HEK293 (cell line): ENCODE measurements at regions not wholly inside any gene's neighbourhood (a gene's known extent, or its start where the extent isn't known, plus 50 kb on each side); places are given as distances from the start of the nearest gene placed in this dataset.
"Not testable (repeated sequence)": the region's sequence is repeated elsewhere in the genome, so short reads cannot be mapped to it uniquely, and the experiment has no call there.

Experiments used
- CTCF ChIA-PET: fragments of 350-600 bp; formaldehyde crosslinking; extraction: SDS; loops from one replicate; lab custom pipeline; 2021; ENCODE audit warnings: antibody characterized with exemption; lab: Yijun Ruan, JAX
- POLR2A ChIA-PET: fragments of 300-600 bp; formaldehyde crosslinking; extraction: SDS; loops from one replicate; lab custom pipeline; 2020; ENCODE audit warnings: antibody characterized with exemption, inconsistent platforms; lab: Yijun Ruan, JAX
- H3K27ac ChIP-seq: fragments of 200-500 bp; sonication (Bioruptor generic); 2 replicates; pipeline ENCODE4 v1.5.1; 2014; ENCODE audit warnings: low read depth, low read length, control low read depth, inconsistent platforms; ENCODE audit errors: extremely low read depth
- H3K36me3 ChIP-seq, 2 experiments: fragments of 200-500 bp in 1 of 2; sonication (Bioruptor generic) in 1 of 2; 1 replicate in 1 of 2; 2 replicates in 1 of 2; pipeline ENCODE4 v1.5.1; 2014 to 2017; ENCODE audit warnings: inconsistent platforms in 2 of 2, low read length in 2 of 2; ENCODE audit not compliant: control insufficient read depth in 2 of 2, insufficient read depth in 1 of 2
- H3K4me1 ChIP-seq: fragments of 200-500 bp; sonication (Bioruptor generic); 2 replicates; pipeline ENCODE4 v1.5.1; 2014; ENCODE audit warnings: mild to moderate bottlenecking, low read length, inconsistent platforms; ENCODE audit not compliant: control insufficient read depth, insufficient read depth
- H3K4me3 ChIP-seq: 2 replicates; pipeline ENCODE4 v1.5.1; 2011; ENCODE audit warnings: low read depth, mild to moderate bottlenecking, control low read depth, low read length, moderate library complexity
- H3K9me3 ChIP-seq: fragments of 200-500 bp; sonication (Bioruptor generic); 2 replicates; pipeline ENCODE4 v1.5.1; 2014; ENCODE audit warnings: low read depth, low read length, inconsistent platforms; ENCODE audit not compliant: control insufficient read depth, insufficient read depth
- HOXA7 ChIP-seq: sonication (generic); formaldehyde crosslinking; IDR thresholded peaks from 2 replicates; pipeline ENCODE4 v1.8.1; 2022; ENCODE audit warnings: missing genetic modification reagents, borderline replicate concordance
- KLF1 ChIP-seq: fragments of 450-650 bp; formaldehyde crosslinking; IDR thresholded peaks from 2 replicates; pipeline ENCODE4 v1.5.1; 2016; ENCODE audit warnings: missing biosample characterization, missing genetic modification characterization
- PRDM1 ChIP-seq: fragments of 450-650 bp; formaldehyde crosslinking; IDR thresholded peaks from 2 replicates; pipeline ENCODE4; 2016; ENCODE audit warnings: missing biosample characterization, missing genetic modification characterization
- TCF7L2 ChIP-seq: IDR thresholded peaks from 2 replicates; pipeline ENCODE4 v1.6.1; 2011; ENCODE audit warnings: low read depth, mild to moderate bottlenecking, inconsistent platforms, low read length, moderate library complexity, borderline replicate concordance
- WT1 ChIP-seq: fragments of 450-650 bp; formaldehyde crosslinking; IDR thresholded peaks from 2 replicates; pipeline ENCODE4 v1.5.1; 2016; ENCODE audit warnings: missing biosample characterization, missing genetic modification characterization
- YY1 ChIP-seq: fragments of 450-650 bp; formaldehyde crosslinking; IDR thresholded peaks from 2 replicates; pipeline ENCODE4 v1.5.1; 2018; ENCODE audit warnings: missing biosample characterization, missing genetic modification characterization
- YY2 ChIP-seq: fragments of 450-650 bp; formaldehyde crosslinking; IDR thresholded peaks from 2 replicates; pipeline ENCODE4 v1.5.1; 2016; ENCODE audit warnings: missing biosample characterization, missing genetic modification characterization
- ZBTB20 ChIP-seq: fragments of 450-650 bp; formaldehyde crosslinking; IDR thresholded peaks from 2 replicates; pipeline ENCODE4 v1.5.1; 2016; ENCODE audit warnings: missing biosample characterization, missing genetic modification characterization
- ZNF132 ChIP-seq: fragments of 450-650 bp; formaldehyde crosslinking; IDR thresholded peaks from 2 replicates; pipeline ENCODE4 v1.5.1; 2017; ENCODE audit warnings: missing biosample characterization, missing genetic modification characterization, borderline replicate concordance
- ZNF157 ChIP-seq: fragments of 450-650 bp; formaldehyde crosslinking; IDR thresholded peaks from 2 replicates; pipeline ENCODE4 v1.5.1; 2016; ENCODE audit warnings: missing biosample characterization, missing genetic modification characterization
- ZNF174 ChIP-seq: fragments of 450-650 bp; formaldehyde crosslinking; IDR thresholded peaks from 2 replicates; pipeline ENCODE4 v1.5.0; 2017; ENCODE audit warnings: missing biosample characterization, mild to moderate bottlenecking, missing genetic modification characterization
- ZNF24 ChIP-seq: fragments of 450-650 bp; formaldehyde crosslinking; IDR thresholded peaks from 2 replicates; pipeline ENCODE4 v1.5.1; 2016; ENCODE audit warnings: missing biosample characterization, missing genetic modification characterization
- ZNF248 ChIP-seq: fragments of 450-650 bp; formaldehyde crosslinking; IDR thresholded peaks from 2 replicates; pipeline ENCODE4 v1.5.1; 2017; ENCODE audit warnings: missing biosample characterization, missing genetic modification characterization
- ZNF274 ChIP-seq, 2 experiments: fragments of 200-500 bp in 1 of 2; fragments of 450-650 bp in 1 of 2; sonication (Bioruptor generic) in 1 of 2; formaldehyde crosslinking in 1 of 2; IDR thresholded peaks; 2 replicates each; pipeline versions ENCODE4 v1.5.1 to v1.6.1; 2014 to 2016; ENCODE audit warnings: borderline replicate concordance in 1 of 2, inconsistent platforms in 1 of 2, low read length in 1 of 2, missing biosample characterization in 1 of 2, missing genetic modification characterization in 1 of 2
- ZNF423 ChIP-seq: fragments of 450-650 bp; formaldehyde crosslinking; IDR thresholded peaks from 2 replicates; pipeline ENCODE4 v1.5.1; 2016; ENCODE audit warnings: missing biosample characterization, missing genetic modification characterization
- ZNF426 ChIP-seq: fragments of 450-650 bp; formaldehyde crosslinking; IDR thresholded peaks from 2 replicates; pipeline ENCODE4 v1.5.1; 2017; ENCODE audit warnings: missing biosample characterization, missing genetic modification characterization, mild to moderate bottlenecking, inconsistent platforms, moderate library complexity
- ZNF548 ChIP-seq: fragments of 450-650 bp; formaldehyde crosslinking; IDR thresholded peaks from 2 replicates; pipeline ENCODE4 v1.5.1; 2016; ENCODE audit warnings: missing biosample characterization, missing genetic modification characterization
- ZNF600 ChIP-seq: fragments of 450-650 bp; formaldehyde crosslinking; IDR thresholded peaks from 2 replicates; pipeline ENCODE4 v1.5.1; 2016; ENCODE audit warnings: missing biosample characterization, missing genetic modification characterization
- ZNF621 ChIP-seq: fragments of 450-650 bp; formaldehyde crosslinking; IDR thresholded peaks from 2 replicates; pipeline ENCODE4 v1.5.1; 2017; ENCODE audit warnings: missing biosample characterization, missing genetic modification characterization
- ZNF76 ChIP-seq: fragments of 450-650 bp; formaldehyde crosslinking; IDR thresholded peaks from 2 replicates; pipeline ENCODE4; 2016; ENCODE audit warnings: low read depth, missing biosample characterization, missing genetic modification characterization, borderline replicate concordance
- ZSCAN16 ChIP-seq: fragments of 450-650 bp; formaldehyde crosslinking; IDR thresholded peaks from 2 replicates; pipeline ENCODE4 v1.5.1; 2016; ENCODE audit warnings: missing biosample characterization, missing genetic modification characterization
- TF ChIP-seq, protein P1 (sequence below): fragments of 450-650 bp; formaldehyde crosslinking; IDR thresholded peaks from 2 replicates; pipeline ENCODE4 v1.5.1; 2016; ENCODE audit warnings: missing biosample characterization, missing genetic modification characterization, low read depth
- TF ChIP-seq, protein P2 (sequence below): fragments of 450-650 bp; formaldehyde crosslinking; IDR thresholded peaks from 2 replicates; pipeline ENCODE4 v1.5.1; 2016; ENCODE audit warnings: missing biosample characterization, missing genetic modification characterization
- TF ChIP-seq, protein P3 (sequence below): fragments of 450-650 bp; formaldehyde crosslinking; IDR thresholded peaks from 2 replicates; pipeline ENCODE4 v1.5.1; 2016; ENCODE audit warnings: missing biosample characterization, missing genetic modification characterization

DNA sequence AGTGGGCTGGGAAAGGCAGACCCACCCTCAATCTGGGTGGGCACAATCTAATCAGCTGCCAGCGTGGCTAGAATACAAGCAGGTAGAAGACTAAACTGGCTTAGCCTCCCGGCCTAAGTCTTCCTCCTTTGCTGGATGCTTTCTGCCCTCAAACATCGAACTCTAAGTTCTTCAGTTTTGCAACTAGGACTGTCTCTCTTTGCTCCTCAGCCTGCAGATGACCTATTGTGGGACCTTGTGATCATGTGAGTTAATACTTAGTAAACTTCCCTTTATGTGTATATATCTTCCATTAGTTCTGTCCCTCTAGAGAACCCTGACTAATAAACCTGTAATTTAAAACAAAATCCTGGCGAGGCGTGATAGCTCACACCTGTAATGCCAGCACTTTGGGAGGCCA lies 51.8 kb upstream of the SLC39A8 start:
- CTCF ChIA-PET, H3K4me3 ChIP-seq, H3K27ac ChIP-seq, H3K4me1 ChIP-seq, POLR2A ChIA-PET, H3K36me3 ChIP-seq, H3K9me3 ChIP-seq: not testable (repeated sequence)

- ChIA-PET POLR2A (no interaction called here), CTCF (no interaction called here)
- no peaks in the 10 kb centered on the region for H3K4me1 ChIP-seq
- no peaks in the 10 kb centered on the region for H3K9me3 ChIP-seq
- H3K36me3 ChIP-seq: no peaks in the 10 kb centered on the region
- TF ChIP-seq, protein P1, sequence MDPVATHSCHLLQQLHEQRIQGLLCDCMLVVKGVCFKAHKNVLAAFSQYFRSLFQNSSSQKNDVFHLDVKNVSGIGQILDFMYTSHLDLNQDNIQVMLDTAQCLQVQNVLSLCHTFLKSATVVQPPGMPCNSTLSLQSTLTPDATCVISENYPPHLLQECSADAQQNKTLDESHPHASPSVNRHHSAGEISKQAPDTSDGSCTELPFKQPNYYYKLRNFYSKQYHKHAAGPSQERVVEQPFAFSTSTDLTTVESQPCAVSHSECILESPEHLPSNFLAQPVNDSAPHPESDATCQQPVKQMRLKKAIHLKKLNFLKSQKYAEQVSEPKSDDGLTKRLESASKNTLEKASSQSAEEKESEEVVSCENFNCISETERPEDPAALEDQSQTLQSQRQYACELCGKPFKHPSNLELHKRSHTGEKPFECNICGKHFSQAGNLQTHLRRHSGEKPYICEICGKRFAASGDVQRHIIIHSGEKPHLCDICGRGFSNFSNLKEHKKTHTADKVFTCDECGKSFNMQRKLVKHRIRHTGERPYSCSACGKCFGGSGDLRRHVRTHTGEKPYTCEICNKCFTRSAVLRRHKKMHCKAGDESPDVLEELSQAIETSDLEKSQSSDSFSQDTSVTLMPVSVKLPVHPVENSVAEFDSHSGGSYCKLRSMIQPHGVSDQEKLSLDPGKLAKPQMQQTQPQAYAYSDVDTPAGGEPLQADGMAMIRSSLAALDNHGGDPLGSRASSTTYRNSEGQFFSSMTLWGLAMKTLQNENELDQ (tag by site-specific recombination): no peak
- TF ChIP-seq WT1 (tag by site-specific recombination) (no peak), ZBTB20 (no peak), ZNF157 (tag by site-specific recombination) (no peak), ZNF132 (tag by site-specific recombination) (no peak), ZNF548 (tag by site-specific recombination) (no peak), ZNF76 (tag by site-specific recombination) (no peak), ZNF274 (IDR thresholded peaks at IDR 0.05; ENCODE audit: low read length) (no peak), ZNF274 (tag by site-specific recombination; IDR thresholded peaks at IDR 0.05; ENCODE audit: borderline replicate concordance) (no peak), ZSCAN16 (tag by site-specific recombination) (no peak), PRDM1 (tag by site-specific recombination) (no peak), TCF7L2 (no peak)
- TF ChIP-seq, protein P2, sequence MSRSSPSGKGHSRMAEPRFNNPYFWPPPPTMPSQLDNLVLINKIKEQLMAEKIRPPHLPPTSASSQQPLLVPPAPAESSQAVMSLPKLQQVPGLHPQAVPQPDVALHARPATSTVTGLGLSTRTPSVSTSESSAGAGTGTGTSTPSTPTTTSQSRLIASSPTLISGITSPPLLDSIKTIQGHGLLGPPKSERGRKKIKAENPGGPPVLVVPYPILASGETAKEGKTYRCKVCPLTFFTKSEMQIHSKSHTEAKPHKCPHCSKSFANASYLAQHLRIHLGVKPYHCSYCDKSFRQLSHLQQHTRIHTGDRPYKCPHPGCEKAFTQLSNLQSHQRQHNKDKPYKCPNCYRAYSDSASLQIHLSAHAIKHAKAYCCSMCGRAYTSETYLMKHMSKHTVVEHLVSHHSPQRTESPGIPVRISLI (tag by site-specific recombination): no peak
- no peak overlapping the region for H3K27ac ChIP-seq
- H3K4me3 ChIP-seq: no peak overlapping the region
Measured at GRCh38 chr4:102399021-102399420, 53.7 kb upstream of the SLC39A8 start.

- ChIA-PET POLR2A (no interaction called here), CTCF (no interaction called here)
- Histone ChIP-seq H3K4me1 (no peaks in the 10 kb centered on the region), H3K27ac (no peak overlapping the region), H3K36me3 (no peaks in the 10 kb centered on the region), H3K4me3 (no peak overlapping the region), H3K9me3 (no peaks in the 10 kb centered on the region)
- TF ChIP-seq TCF7L2 (no peak), ZNF426 (no peak), ZNF423 (tag by site-specific recombination) (no peak), KLF1 (tag by site-specific recombination) (no peak), ZNF24 (tag by site-specific recombination) (no peak), YY1 (tag by site-specific recombination) (no peak), ZNF621 (tag by site-specific recombination) (no peak), ZNF157 (tag by site-specific recombination) (no peak), ZNF600 (tag by site-specific recombination) (no peak), HOXA7 (CRISPR knock-in tag) (no peak), YY2 (tag by site-specific recombination) (no peak), ZNF248 (tag by site-specific recombination) (no peak), ZNF174 (tag by site-specific recombination) (no peak)
- TF ChIP-seq, protein P3, sequence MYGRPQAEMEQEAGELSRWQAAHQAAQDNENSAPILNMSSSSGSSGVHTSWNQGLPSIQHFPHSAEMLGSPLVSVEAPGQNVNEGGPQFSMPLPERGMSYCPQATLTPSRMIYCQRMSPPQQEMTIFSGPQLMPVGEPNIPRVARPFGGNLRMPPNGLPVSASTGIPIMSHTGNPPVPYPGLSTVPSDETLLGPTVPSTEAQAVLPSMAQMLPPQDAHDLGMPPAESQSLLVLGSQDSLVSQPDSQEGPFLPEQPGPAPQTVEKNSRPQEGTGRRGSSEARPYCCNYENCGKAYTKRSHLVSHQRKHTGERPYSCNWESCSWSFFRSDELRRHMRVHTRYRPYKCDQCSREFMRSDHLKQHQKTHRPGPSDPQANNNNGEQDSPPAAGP (tag by site-specific recombination): no peak
Measured at GRCh38 chr4:102400898-102401297, 55.6 kb upstream of the SLC39A8 start.
